KMS-11 (cell line): ENCODE measurements at regions not wholly inside any gene's neighbourhood (a gene's known extent, or its start where the extent isn't known, plus 50 kb on each side); places are given as distances from the start of the nearest gene placed in this dataset.

Source experiments
- H2AFZ ChIP-seq: fragments of 200-600 bp; sonication (generic); 2 replicates; pipeline ENCODE4 v1.6.1; 2016; ENCODE audit warnings: antibody characterized with exemption, mixed run types, low read depth
- H3K27ac ChIP-seq: fragments of 200-600 bp; sonication (generic); 2 replicates; pipeline ENCODE4 v1.6.1; 2016; ENCODE audit warnings: mild to moderate bottlenecking, mixed run types
- H3K27me3 ChIP-seq: fragments of 200-600 bp; sonication (generic); 2 replicates; pipeline ENCODE4 v1.6.1; 2017; ENCODE audit warnings: mild to moderate bottlenecking, low read depth, mixed run types, moderate library complexity; ENCODE audit not compliant: insufficient read depth
- H3K36me3 ChIP-seq: fragments of 200-600 bp; sonication (generic); 2 replicates; pipeline ENCODE4 v1.6.1; 2017; ENCODE audit warnings: mild to moderate bottlenecking, mixed run types; ENCODE audit not compliant: insufficient read depth
- H3K4me1 ChIP-seq: fragments of 200-600 bp; sonication (generic); 2 replicates; pipeline ENCODE4 v1.6.1; 2016; ENCODE audit warnings: mild to moderate bottlenecking, low read depth, mixed run types; ENCODE audit not compliant: poor library complexity, severe bottlenecking
- H3K4me2 ChIP-seq: fragments of 200-600 bp; sonication (generic); 2 replicates; pipeline ENCODE4 v1.7.0; 2016; ENCODE audit warnings: mild to moderate bottlenecking, mixed run types
- H3K4me3 ChIP-seq: fragments of 200-600 bp; sonication (generic); IDR thresholded peaks from 2 replicates; pipeline ENCODE4 v1.6.1; 2017; ENCODE audit warnings: low read depth, low read length, mixed read lengths; ENCODE audit not compliant: insufficient read depth
- H3K79me2 ChIP-seq: fragments of 200-600 bp; sonication (generic); 2 replicates; pipeline ENCODE4 v1.6.1; 2016; ENCODE audit warnings: low read depth, mixed run types; ENCODE audit not compliant: insufficient read depth
- H3K9ac ChIP-seq: fragments of 200-600 bp; sonication (generic); 2 replicates; pipeline ENCODE4 v1.6.1; 2016; ENCODE audit warnings: mild to moderate bottlenecking, mixed run types
- H4K20me1 ChIP-seq: fragments of 200-600 bp; sonication (generic); 2 replicates; pipeline ENCODE4 v1.6.1; 2016; ENCODE audit warnings: mild to moderate bottlenecking, mixed run types; ENCODE audit not compliant: insufficient read depth
- TF ChIP-seq, protein P1 (sequence below): fragments of 200-600 bp; sonication (generic); conservative IDR thresholded peaks from 2 replicates; pipeline ENCODE4 v1.6.1; 2017; ENCODE audit warnings: low read depth, mild to moderate bottlenecking, antibody characterized with exemption, low read length, moderate library complexity, mixed read lengths

DNA sequence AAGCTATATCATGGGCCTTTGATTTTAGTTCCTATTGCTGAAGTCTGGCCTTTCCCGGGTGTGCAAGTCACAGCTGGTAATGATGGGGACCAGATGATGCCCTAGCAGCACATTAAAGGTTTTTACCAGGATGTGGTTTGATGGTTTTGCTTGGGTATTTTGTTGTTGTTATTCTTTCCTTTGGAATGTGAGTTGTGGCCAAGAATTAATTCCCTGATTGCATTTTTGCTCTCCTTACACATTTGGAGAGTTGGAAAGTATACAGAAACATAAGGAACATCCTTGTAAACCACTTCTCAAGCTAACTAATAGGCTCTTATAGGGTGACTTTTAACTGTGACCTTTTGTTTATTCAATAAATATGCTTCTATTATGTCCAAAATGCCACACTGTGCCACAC lies 154.1 kb upstream of the MMADHC start:
- H3K4me2 ChIP-seq, result no peak overlapping the region
- no peak overlapping the region for H3K9ac ChIP-seq
- H3K79me2 ChIP-seq, result no peaks in the 10 kb centered on the region
- no peaks in the 10 kb centered on the region for H3K36me3 ChIP-seq
- no peak overlapping the region for H3K4me3 ChIP-seq
- TF ChIP-seq, protein P1, sequence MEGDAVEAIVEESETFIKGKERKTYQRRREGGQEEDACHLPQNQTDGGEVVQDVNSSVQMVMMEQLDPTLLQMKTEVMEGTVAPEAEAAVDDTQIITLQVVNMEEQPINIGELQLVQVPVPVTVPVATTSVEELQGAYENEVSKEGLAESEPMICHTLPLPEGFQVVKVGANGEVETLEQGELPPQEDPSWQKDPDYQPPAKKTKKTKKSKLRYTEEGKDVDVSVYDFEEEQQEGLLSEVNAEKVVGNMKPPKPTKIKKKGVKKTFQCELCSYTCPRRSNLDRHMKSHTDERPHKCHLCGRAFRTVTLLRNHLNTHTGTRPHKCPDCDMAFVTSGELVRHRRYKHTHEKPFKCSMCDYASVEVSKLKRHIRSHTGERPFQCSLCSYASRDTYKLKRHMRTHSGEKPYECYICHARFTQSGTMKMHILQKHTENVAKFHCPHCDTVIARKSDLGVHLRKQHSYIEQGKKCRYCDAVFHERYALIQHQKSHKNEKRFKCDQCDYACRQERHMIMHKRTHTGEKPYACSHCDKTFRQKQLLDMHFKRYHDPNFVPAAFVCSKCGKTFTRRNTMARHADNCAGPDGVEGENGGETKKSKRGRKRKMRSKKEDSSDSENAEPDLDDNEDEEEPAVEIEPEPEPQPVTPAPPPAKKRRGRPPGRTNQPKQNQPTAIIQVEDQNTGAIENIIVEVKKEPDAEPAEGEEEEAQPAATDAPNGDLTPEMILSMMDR, result no peak
- peaks cover 16% of the 10 kb centered on the region for H3K4me1 ChIP-seq
- no peak overlapping the region for H3K27ac ChIP-seq
- no peaks in the 10 kb centered on the region for H3K27me3 ChIP-seq
- no peaks in the 10 kb centered on the region for H4K20me1 ChIP-seq
- no peak overlapping the region for H2AFZ ChIP-seq

DNA sequence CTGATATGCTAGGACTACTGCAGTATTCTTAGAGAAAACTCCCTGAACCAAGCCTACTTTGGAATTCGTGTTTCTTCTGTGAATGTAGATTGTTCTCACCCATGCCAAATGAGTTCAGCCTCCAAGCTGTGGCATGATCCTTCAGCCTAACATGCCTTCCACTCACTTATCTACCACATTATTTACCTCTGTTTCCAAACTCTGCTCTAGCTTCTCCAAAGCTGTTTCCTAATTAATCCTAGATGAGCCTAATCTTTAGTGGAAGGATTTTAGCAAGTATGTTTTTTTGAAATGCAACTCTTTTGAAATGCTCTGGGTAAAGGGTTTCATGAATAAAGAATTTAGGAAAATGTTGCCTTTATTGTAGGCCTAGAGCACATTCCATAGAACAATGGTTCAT lies 152.9 kb upstream of the MMADHC start:
- no peaks in the 10 kb centered on the region for H3K79me2 ChIP-seq
- no peaks in the 10 kb centered on the region for H4K20me1 ChIP-seq
- TF ChIP-seq, protein P1, result no peak
- H3K36me3 ChIP-seq, result no peaks in the 10 kb centered on the region
- H3K27me3 ChIP-seq, result no peaks in the 10 kb centered on the region
- H3K4me1 ChIP-seq, result peaks cover 16% of the 10 kb centered on the region
- no peak overlapping the region for H3K27ac ChIP-seq
- no peak overlapping the region for H3K4me2 ChIP-seq
- H3K9ac ChIP-seq, result no peak overlapping the region
- no peak overlapping the region for H2AFZ ChIP-seq
- H3K4me3 ChIP-seq, result no peak overlapping the region

DNA sequence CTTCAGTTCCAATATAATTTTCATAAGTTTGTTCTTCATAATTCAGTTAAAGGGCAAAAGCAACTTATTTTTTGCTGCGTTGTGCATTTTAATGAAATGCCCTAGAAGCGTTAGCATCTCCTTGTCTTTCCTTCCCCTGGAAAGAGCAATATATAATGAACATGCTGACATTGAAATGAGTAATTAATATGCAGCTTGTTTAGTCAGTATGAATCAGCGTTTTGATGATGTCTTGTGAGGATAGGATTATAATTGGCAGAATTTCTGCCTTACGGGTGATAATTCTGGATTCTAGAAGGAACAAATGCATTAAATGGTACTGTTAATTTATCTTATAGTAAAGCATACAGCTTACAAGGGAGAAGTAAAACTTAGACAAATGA lies 152.3 kb upstream of the MMADHC start:
- Histone ChIP-seq H3K4me2 (no peak overlapping the region), H4K20me1 (no peaks in the 10 kb centered on the region), H3K4me3 (no peak overlapping the region), H3K9ac (no peak overlapping the region), H2AFZ (no peak overlapping the region), H3K27me3 (no peaks in the 10 kb centered on the region), H3K36me3 (no peaks in the 10 kb centered on the region), H3K79me2 (no peaks in the 10 kb centered on the region), H3K27ac (no peak overlapping the region), H3K4me1 (peaks cover 16% of the 10 kb centered on the region)
- TF ChIP-seq, protein P1, result no peak

DNA sequence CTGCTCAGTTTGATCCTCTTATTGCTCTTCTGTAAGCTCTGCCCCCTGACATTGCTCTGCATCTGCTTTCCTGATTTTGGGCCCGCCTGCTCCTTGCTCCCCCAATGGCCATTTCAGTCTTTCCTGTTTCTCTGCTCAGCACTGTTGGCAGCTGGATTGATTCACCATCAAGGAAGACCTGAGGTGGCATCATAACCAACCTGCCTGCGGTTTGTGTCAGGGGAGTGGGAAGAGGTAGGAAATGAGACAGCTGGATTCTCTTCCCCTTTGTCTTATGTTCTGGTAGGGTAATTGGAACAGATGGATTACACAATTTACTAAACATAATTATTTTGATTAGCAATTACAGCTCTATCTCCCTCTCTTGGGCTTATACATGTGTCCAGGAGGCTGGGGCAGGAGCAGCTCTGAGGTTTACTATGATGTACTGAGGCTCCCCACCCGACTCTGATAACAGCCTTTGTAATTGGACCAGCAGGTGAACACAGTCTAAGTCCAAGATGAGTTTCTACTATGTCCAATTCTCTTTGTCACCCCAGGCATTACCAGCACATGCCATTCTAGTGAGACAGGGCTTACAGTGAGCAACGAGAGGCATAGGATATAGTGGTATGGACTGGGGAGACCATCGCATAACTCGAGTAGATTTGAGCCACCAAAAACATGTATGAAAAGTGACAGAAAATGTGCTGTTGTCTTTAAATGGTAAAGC lies 151.8 kb upstream of the MMADHC start:
- Histone ChIP-seq H4K20me1 (no peaks in the 10 kb centered on the region), H2AFZ (no peak overlapping the region), H3K36me3 (no peaks in the 10 kb centered on the region), H3K4me3 (no peak overlapping the region), H3K9ac (no peak overlapping the region), H3K79me2 (no peaks in the 10 kb centered on the region), H3K4me2 (no peak overlapping the region), H3K27ac (no peak overlapping the region), H3K4me1 (peaks cover 16% of the 10 kb centered on the region), H3K27me3 (no peaks in the 10 kb centered on the region)
- TF ChIP-seq, protein P1, result no peak
